ENCODE measurements at regions not wholly inside any gene's neighbourhood (a gene's known extent, or its start where the extent isn't known, plus 50 kb on each side); places are given as distances from the start of the nearest gene placed in this dataset.
"Not testable (repeated sequence)": the region's sequence is repeated elsewhere in the genome, so short reads cannot be mapped to it uniquely, and the experiment has no call there.

DNA sequence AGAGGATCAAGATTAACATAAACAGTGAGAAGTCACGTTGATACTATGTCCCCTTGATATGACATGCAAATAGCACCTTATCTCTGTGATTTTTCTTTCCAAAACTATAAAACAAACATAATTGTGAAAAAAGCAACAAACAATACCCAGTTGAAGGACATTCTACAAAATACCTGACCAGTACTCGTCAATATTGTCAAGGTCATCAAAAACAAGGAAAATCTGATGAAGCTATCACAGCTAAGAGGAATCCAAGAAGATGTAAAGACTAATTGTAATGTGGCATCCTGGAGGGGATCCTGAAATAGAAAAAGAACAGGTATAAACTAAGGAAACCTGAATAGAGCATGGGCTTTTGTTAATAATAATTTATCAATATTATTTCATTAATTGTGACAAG lies 321.5 kb upstream of the MAP2 start:
- DNase-seq = no peak
- no peaks in the 10 kb centered on the region for H3K4me1 Mint-ChIP-seq
- no peak overlapping the region for H3K4me3 Mint-ChIP-seq
- H3K36me3 Mint-ChIP-seq = no peaks in the 10 kb centered on the region
- CTCF ChIA-PET = no interaction called here
- H3K27me3 Mint-ChIP-seq = no peaks in the 10 kb centered on the region
- no peak overlapping the region for H3K27ac Mint-ChIP-seq
- H3K9me3 Mint-ChIP-seq = peaks cover 1% of the 10 kb centered on the region

DNA sequence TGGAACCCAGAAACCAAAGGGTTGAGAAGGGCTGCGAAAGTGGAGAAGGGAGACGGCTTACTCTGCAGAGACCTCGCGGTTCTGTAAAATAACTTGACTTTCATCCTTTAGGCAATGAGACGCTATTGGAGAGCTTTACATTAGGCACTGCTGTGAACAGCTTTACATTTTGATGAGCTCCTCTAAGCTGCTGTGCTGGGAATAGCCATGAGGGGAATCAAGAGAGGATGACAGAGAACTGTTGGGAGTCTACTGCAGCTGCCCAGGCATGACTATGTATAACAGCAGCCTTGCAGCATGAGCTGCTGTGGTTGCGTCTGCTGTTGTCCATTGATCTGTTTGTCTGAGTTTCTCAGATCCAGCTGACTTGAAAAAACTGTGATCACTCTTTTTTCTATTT lies 310.8 kb upstream of the MAP2 start:
- Mint-ChIP-seq H3K27ac (no peak overlapping the region), H3K36me3 (no peaks in the 10 kb centered on the region), H3K4me3 (no peak overlapping the region), H3K27me3 (no peaks in the 10 kb centered on the region), H3K9me3 (no peaks in the 10 kb centered on the region), H3K4me1 (no peaks in the 10 kb centered on the region)
- no peak for DNase-seq
- CTCF ChIA-PET = no interaction called here

DNA sequence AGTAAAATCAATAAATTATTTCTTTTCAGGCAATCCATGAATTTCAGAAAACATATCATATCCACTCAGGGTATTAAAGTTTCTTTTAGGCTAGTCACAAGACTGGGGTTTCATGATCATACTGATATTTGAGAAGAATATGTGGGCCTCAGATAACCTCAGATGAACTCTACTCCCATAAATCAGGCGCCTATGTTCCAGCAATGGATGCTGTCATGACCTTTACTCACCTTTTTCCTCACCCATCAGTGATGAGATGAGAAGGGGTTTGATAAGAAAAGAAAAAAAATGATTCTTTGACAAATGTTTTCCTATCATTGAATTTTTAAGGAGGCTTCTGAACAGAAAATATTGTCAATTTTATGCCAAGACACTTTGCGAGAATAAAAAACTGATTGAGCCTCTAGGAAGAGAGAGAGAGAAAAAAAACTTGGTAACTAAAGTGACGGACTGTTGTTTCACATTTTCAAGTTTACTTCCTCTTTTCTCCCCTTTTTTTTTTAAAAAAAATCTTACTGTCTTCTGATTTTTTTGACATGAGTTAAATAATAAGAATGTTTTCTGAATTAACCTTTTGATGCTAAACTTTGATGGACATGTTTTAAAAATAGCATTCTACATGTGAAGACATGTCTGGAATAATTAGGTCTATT lies 309.1 kb upstream of the MAP2 start:
- Mint-ChIP-seq H3K9me3 (no peaks in the 10 kb centered on the region), H3K27me3 (no peaks in the 10 kb centered on the region), H3K36me3 (no peaks in the 10 kb centered on the region), H3K4me1 (no peaks in the 10 kb centered on the region), H3K27ac (no peak overlapping the region), H3K4me3 (no peak overlapping the region)
- no peak for DNase-seq
- CTCF ChIA-PET = no interaction called here

DNA sequence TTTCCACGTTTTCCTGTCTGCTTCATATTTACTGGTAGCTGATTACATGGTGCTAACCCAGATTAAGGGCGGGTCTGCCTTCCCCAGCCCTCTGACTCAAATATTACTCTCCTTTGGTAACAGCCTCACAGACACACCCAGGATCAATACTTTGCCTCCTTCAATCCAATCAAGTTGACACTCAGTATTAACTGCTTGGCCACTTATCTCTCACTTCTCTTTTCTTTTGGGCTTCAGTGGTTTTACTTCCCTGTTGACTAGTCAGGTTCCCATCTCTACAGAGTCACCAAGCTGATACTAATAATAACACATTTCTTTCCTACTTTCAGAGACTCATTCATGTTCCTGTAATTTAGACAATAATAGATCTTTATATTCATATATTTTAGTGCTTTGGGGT lies 302.2 kb upstream of the MAP2 start:
- Mint-ChIP-seq H3K36me3 (no peaks in the 10 kb centered on the region), H3K4me1 (no peaks in the 10 kb centered on the region), H3K9me3 (no peaks in the 10 kb centered on the region), H3K4me3 (no peak overlapping the region), H3K27ac (no peak overlapping the region), H3K27me3 (no peaks in the 10 kb centered on the region)
- CTCF ChIA-PET = no interaction called here
- DNase-seq = no peak

DNA sequence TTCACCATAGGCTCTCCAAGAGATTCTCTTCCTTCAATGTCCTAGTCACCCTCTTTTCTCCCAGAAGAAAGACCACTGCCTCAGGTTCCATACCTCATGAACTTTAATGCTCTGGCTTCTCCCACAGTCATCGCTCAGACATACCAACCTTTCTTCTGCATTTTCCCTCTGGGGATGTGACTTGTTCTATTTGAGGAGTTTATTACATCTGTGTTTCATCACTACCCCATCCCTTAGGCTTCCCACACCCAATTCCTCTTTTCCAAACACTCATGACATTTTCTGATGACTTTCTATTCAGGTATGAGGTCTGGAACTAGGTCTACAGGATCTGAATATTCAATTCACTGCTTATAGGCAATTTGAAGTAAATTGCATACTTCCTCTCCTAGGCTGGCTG lies 298.6 kb upstream of the MAP2 start:
- Mint-ChIP-seq H3K9me3 (no peaks in the 10 kb centered on the region), H3K27me3 (no peaks in the 10 kb centered on the region), H3K4me1 (no peaks in the 10 kb centered on the region), H3K4me3 (no peak overlapping the region), H3K36me3 (no peaks in the 10 kb centered on the region), H3K27ac (no peak overlapping the region)
- CTCF ChIA-PET = no interaction called here
- no peak for DNase-seq

DNA sequence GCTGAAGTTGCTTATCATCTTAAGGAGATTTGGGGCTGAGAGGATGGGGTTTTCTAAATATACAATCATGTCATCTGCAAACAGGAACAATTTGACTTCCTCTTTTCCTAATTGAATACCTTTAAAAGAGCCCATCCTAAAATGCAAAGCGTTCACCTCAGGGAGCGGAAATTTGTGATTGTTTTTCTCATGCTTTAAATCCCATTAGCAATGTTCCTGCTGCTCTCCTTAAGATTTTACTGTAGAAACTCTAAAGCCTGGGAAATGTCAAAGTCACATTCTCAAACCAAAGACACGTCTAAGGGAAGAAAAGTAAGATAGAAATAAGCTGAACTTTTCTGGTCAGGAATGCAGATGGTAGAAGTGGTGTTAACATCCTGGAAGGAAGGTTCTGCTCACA lies 285.8 kb upstream of the MAP2 start:
- CTCF ChIA-PET = no interaction called here
- Mint-ChIP-seq H3K36me3 (no peaks in the 10 kb centered on the region), H3K27me3 (no peaks in the 10 kb centered on the region), H3K4me1 (no peaks in the 10 kb centered on the region), H3K4me3 (no peak overlapping the region), H3K27ac (no peak overlapping the region), H3K9me3 (peaks cover 2% of the 10 kb centered on the region)
- no peak for DNase-seq

DNA sequence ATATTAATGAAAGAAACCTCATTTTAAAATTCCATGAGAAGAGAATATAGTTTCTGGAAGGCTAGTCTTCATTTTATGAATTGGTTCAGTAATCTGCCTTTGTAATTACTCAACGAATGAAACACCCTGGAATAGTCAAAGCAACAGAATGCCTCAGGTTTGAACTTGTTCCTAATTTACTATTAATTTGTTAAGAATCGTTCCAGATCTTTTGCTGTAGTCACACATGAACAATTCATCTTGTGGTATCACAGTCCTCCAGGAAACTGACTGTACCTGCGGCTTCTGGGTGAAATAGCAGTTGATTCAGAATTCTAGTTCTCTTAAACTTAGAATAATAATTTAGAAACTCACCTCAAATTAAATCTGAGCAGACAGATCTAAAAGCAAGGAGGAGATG lies 282.7 kb upstream of the MAP2 start:
- DNase-seq = no peak
- Mint-ChIP-seq H3K9me3 (peaks cover 2% of the 10 kb centered on the region), H3K4me1 (no peaks in the 10 kb centered on the region), H3K27me3 (no peaks in the 10 kb centered on the region), H3K4me3 (no peak overlapping the region), H3K27ac (no peak overlapping the region), H3K36me3 (no peaks in the 10 kb centered on the region)
- CTCF ChIA-PET = no interaction called here

DNA sequence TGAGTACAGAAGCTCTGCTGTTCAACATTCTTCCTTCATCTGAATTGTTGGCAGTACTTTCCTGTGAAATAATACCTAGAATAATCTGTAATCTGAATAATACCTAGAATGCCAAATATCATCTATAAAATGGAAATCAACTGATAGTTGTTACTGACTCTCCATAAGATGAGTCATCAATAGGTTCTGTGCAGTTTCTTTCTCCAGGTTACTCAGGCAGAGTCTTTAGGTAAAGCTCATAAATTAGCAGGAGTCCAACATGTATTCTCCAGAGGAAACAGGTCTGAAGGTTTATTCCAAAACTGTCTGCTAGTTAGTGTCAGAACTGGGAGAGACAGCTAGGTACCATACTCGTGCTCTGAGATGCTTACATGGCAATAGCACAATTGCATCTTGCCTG lies 282.0 kb upstream of the MAP2 start:
- Mint-ChIP-seq H3K27ac (no peak overlapping the region), H3K4me3 (no peak overlapping the region), H3K27me3 (no peaks in the 10 kb centered on the region), H3K9me3 (peaks cover 2% of the 10 kb centered on the region), H3K4me1 (no peaks in the 10 kb centered on the region), H3K36me3 (no peaks in the 10 kb centered on the region)
- DNase-seq = no peak
- CTCF ChIA-PET = no interaction called here

DNA sequence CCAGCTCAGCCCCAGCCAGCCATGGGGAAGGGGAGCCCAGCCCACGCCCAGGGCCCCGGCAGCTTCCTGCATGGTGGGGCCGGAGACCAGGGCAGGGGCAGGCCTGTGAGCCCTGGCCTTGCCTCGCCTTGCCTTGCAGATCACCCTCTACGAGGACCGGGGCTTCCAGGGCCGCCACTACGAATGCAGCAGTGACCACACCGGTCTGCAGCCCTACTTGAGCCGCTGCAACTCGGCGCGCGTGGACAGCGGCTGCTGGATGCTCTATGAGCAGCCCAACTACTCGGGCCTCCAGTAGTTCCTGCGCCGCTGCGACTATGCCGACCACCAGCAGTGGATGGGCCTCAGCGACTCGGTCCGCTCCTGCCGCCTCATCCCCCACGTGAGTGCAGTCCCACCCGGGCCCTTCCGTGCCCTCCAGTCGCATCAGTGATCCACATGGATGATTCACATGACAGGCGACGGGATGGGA lies 278.6 kb upstream of the MAP2 start:
- H3K9me3 Mint-ChIP-seq, H3K4me1 Mint-ChIP-seq, H3K36me3 Mint-ChIP-seq, H3K4me3 Mint-ChIP-seq, CTCF ChIA-PET, H3K27me3 Mint-ChIP-seq, DNase-seq, H3K27ac Mint-ChIP-seq: not testable (repeated sequence)

DNA sequence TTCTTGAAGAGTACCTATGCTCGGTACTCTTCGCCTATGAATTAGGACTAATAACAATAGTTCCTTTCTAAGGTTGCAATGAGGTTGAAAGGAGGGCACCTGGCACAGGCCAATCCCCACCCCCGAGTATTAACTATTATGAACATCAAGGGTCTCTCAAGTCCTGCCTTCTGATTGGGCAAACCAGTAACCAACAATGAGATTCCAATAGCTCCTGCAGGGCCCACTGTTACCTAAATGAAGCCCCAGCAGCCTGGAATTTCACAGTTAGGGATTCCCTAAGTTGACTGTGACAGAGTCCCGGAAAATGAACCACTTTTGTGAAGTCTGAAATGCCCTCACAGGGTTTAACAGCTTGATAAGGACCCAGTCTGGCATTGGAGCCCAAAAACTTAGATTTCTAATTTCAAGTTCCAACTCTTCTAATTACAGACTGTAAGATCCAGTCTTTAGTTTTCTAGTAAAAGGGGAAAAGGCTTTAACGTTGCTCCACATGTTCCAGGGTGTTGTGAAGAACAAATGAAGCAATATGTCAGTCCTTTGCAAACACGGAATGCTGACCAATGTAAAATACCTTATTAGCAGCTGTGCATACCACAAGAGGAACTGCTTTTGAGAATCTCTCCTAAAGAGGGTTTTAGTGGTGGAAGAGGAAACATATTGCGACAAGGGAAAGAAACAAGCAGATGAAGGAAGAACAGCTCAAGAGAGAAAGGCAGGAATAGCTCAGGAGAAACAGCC lies 277.7 kb upstream of the MAP2 start:
- CTCF ChIA-PET = no interaction called here
- Mint-ChIP-seq H3K27ac (no peak overlapping the region), H3K27me3 (no peaks in the 10 kb centered on the region), H3K9me3 (no peaks in the 10 kb centered on the region), H3K4me3 (no peak overlapping the region), H3K36me3 (no peaks in the 10 kb centered on the region), H3K4me1 (no peaks in the 10 kb centered on the region)
- DNase-seq = no peak

DNA sequence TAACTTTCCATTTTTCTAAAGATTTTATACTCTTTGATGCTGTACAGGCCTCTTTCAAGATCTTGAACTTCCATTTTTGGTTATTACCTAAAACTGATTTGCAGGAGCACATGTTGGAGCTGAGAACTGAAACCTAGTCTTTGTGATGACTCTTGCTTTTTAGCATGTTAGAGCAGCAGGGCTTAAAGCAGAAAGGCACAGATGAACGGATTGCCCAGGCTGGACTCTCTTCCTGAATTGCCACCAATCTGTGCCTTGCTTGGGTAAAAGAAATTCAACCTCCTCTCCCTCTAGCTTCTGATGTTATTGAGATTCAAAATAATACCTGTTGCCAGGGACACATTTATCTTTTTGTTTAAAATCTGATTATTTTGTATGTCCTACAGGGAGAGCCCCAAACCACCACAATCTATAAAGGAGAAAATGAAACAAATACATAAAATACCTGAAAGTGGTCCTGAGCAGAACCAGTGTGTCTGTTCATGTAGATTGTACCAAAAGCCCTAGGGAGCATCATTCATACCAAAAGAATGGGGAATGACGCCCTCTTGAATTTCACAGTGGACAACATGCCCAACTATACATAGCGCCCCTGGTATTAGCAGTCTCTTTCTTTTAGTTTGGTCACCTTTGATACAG lies 277.0 kb upstream of the MAP2 start:
- Mint-ChIP-seq H3K9me3 (no peaks in the 10 kb centered on the region), H3K36me3 (no peaks in the 10 kb centered on the region), H3K4me3 (no peak overlapping the region), H3K27me3 (no peaks in the 10 kb centered on the region), H3K4me1 (no peaks in the 10 kb centered on the region), H3K27ac (no peak overlapping the region)
- DNase-seq = no peak
- CTCF ChIA-PET = no interaction called here

DNA sequence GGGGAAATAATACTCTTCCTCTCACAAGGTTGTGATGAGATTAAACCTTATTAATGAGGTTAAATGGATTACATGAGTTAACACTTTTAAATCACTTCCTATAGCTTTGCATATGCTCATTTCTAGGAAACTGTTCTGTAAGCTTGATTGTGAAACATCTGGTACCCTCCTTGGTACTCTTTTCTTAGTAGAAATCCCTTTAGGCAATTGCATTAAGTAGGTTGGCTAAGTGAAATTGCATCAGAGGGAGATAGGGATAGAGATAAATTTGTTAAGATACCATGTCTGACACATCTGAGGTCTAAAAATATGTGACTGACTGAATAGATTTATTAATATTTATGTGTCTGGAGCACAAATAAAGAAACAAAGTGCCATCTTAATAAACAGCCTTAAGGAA lies 275.9 kb upstream of the MAP2 start:
- H3K36me3 Mint-ChIP-seq = no peaks in the 10 kb centered on the region
- no peak for DNase-seq
- H3K27ac Mint-ChIP-seq = no peak overlapping the region
- H3K9me3 Mint-ChIP-seq = no peaks in the 10 kb centered on the region
- no peaks in the 10 kb centered on the region for H3K27me3 Mint-ChIP-seq
- H3K4me1 Mint-ChIP-seq = no peaks in the 10 kb centered on the region
- no peak overlapping the region for H3K4me3 Mint-ChIP-seq
- CTCF ChIA-PET = no interaction called here

DNA sequence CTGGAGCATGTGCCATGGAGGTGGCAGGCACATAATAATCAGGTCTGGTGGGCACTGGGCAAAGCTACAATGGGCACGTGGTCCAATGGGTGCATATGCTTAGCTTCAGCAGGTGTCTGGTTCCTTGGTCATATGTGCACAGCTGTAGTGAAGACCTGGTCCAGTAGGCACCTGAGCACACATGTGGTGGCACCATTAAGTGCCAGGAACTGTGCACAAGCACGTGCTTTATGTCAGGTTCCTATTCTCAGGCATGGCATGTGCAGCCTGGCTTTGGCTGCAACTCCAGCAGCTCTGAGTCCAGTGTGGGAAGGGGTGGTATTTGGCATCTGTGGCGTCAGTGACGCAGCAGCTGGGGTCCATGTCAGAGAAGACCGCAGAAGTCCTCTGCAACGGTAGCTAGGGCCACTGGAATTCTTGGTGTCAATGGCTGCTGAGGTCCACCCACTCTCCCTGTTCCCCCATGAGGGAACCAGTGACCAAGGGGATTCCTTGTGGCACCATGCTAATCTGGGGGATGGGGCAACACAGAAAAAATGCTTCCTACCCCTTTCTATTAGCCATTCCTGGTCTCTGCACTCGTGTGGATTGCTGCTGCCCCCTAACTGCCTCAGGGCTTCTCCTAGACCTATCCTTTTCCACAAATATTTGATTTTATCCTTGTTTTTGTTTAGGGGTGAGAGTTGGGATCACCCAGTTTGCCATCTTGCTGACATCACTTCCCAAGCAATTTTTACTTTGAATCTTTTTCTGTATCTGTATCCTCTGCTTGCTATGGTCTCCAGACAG lies 262.9 kb upstream of the MAP2 start:
- Mint-ChIP-seq H3K36me3 (no peaks in the 10 kb centered on the region), H3K4me3 (no peak overlapping the region), H3K9me3 (peaks cover 7% of the 10 kb centered on the region), H3K27ac (no peak overlapping the region), H3K27me3 (no peaks in the 10 kb centered on the region), H3K4me1 (no peaks in the 10 kb centered on the region)
- DNase-seq = no peak
- CTCF ChIA-PET = no interaction called here

DNA sequence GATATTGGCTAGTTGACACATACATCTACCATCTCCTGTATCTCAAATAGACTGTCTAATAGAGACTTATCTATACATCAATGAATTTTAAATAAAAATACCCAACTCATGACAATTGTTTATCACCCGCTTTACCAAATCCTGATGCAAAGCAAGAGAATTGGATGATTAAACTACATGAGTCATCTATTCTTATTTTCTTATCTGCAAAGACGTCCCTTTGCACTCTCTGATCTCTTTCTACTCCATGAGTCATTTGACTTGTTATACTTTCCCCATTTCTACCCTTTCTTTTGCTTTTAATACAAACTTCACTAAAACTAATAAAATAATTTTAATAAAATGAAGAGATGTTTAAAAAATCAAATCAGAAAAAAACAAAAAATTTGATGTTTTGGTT lies 261.7 kb upstream of the MAP2 start:
- H3K4me1 Mint-ChIP-seq = no peaks in the 10 kb centered on the region
- CTCF ChIA-PET = no interaction called here
- H3K4me3 Mint-ChIP-seq = no peak overlapping the region
- H3K36me3 Mint-ChIP-seq = no peaks in the 10 kb centered on the region
- H3K9me3 Mint-ChIP-seq = peaks cover 7% of the 10 kb centered on the region
- no peaks in the 10 kb centered on the region for H3K27me3 Mint-ChIP-seq
- DNase-seq = no peak
- no peak overlapping the region for H3K27ac Mint-ChIP-seq

DNA sequence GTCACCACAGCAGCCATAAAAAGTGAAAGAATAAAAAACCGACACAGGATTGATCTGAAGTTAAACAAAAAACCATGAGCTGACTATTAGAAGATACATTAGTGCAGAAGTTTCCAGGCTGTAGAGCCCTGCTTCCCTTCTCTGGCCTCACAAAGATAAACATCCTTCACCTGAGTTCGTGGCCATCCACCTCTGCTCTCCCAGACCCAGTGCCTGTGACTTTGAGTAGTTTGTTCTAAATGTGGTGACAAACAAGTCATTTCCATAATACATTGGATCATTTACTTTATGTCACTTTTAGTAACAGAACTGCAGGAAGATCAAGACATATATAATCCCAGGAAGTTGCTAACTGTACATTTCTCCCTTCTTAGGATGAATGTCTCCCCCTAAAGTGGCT lies 241.9 kb upstream of the MAP2 start:
- Mint-ChIP-seq H3K4me1 (no peaks in the 10 kb centered on the region), H3K36me3 (no peaks in the 10 kb centered on the region), H3K9me3 (peaks cover 7% of the 10 kb centered on the region), H3K27me3 (no peaks in the 10 kb centered on the region), H3K27ac (no peak overlapping the region), H3K4me3 (no peak overlapping the region)
- CTCF ChIA-PET = no interaction called here
- DNase-seq = no peak

All from activated naive CD4-positive, alpha-beta T cell treated with anti-CD3 and anti-CD28 coated beads, Interleukin-2, amount 10 ng/mL, durations not matched to agents 7 days and 5 days (primary cell).